Ovary (tissue), 7 donors: ENCODE measurements at regions not wholly inside any gene's neighbourhood (a gene's known extent, or its start where the extent isn't known, plus 50 kb on each side); places are given as distances from the start of the nearest gene placed in this dataset.

Source experiments
- DNase-seq, 5 donors: peaks; one replicate each; pipeline ENCODE4 v3.0.0-alpha.2; 2019 to 2020
- H3K27ac ChIP-seq, 2 donors: fragments of 200-600 bp; one replicate each; pipeline versions ENCODE4 v1.5.1 to v1.8.0; 2019 to 2022
- H3K27me3 ChIP-seq: fragments of 200-600 bp; one replicate; pipeline ENCODE4 v1.8.0; 2022
- H3K36me3 ChIP-seq: fragments of 200-600 bp; sonication (generic); one replicate; pipeline ENCODE4 v1.5.1; 2019
- H3K4me1 ChIP-seq: one replicate; pipeline ENCODE4 v1.8.1; 2013; ENCODE audit warnings: mild to moderate bottlenecking, moderate library complexity; ENCODE audit not compliant: insufficient read depth
- H3K4me3 ChIP-seq: fragments of 200-600 bp; sonication (generic); one replicate; pipeline ENCODE4 v1.5.1; 2017
- H3K9me3 ChIP-seq, 2 donors: fragments of 200-600 bp in 1 of 2; sonication (generic) in 1 of 2; one replicate each; pipeline versions ENCODE4 v1.5.1 to v1.8.1; 2013 to 2019; ENCODE audit warnings: mild to moderate bottlenecking in 1 of 2, moderate library complexity in 1 of 2
- EP300 ChIP-seq: sonication (generic); formaldehyde crosslinking; IDR thresholded peaks from one replicate; pipeline ENCODE4 v1.6.1; 2017; ENCODE audit warnings: antibody characterized with exemption
- POLR2A ChIP-seq: fragments of 450-650 bp; IDR thresholded peaks from one replicate; pipeline ENCODE4 v1.6.1; 2017; ENCODE audit warnings: antibody characterized with exemption, mild to moderate bottlenecking, moderate library complexity
- WGBS, 3 donors: extraction: QIAGEN DNeasy Blood & Tissue Kit in 1 of 3; methylation state at CpG; one replicate each; pipeline versions ENCODE4 v1.1.5 to v1.1.7; 2013 to 2017; 5-methylcytosine and 5-hydroxymethylcytosine counted together
- intact Hi-C, 4 donors: fragments of 100-400 bp; cut with DNase I; formaldehyde crosslinking; loops; one replicate each; pipeline versions ENCODE4 v1.11.0 to v1.15.1; 2022 to 2023
- TF ChIP-seq, protein P1 (sequence below), 3 donors: fragments of 450-650 bp in 2 of 3; fragments of 200-600 bp in 1 of 3; IDR thresholded peaks; one replicate each; pipeline versions ENCODE4 v1.5.1 to v1.8.0; 2016 to 2022; ENCODE audit warnings: antibody characterized with exemption in 3 of 3, mild to moderate bottlenecking in 1 of 3
- donor health status: DM: no; HTN: no; CAD: no; lungs with moderate emphysema.
- donor health status: DM: no; HTN: no; CAD: no.
- donor health status: Bipolar disorder and iron deficiency.
- donor health status: DM: no; HTN: no; CAD: no.
- donor health status: DM: yes; HTN: yes; CAD: no.

DNA sequence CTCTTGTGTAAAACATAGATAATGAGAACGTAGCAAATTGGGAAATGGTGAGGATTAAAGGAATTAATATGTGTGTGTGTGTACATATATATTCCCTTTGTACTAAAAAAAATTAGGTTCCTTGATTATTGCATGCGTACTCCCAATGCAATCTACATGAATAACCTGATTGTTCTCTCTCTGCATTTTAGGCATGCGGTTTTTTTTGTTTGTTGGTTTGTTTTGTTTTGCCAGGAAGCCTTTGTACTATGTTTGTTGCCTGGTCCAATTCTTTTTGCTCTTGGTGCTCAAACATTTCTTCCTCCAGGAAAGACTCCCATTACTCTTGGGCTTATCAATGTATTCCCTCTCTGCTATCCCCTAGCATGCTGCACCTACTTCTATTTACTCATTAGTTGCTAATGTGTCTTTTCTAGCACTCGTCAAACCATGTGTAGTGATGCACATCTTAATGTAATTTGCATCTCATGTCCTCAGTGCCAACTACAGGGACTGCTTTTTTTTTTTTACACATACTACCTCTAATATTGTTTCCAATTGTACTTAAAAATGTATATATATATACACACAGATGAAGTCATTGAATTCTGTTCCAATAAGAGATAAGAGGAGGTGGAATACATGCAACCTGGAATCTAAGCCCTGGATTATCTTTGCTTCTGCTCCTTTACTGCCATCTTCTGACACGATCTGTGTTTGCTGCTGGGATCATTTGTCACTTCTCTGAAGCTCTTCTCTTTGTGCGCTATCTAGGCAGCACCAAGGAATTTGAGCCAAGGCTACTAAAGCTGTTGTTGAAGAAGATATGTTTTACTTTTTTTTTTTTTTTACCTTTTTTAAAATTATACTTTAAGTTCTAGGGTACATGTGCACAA, 197.2 kb upstream of the ANO3 start:
- no peak overlapping the region for H3K27ac ChIP-seq
- H3K9me3 ChIP-seq, result no peaks in the 10 kb centered on the region
- no peaks in the 10 kb centered on the region for H3K4me1 ChIP-seq
- TF ChIP-seq POLR2A (no peak), EP300 (no peak)
- TF ChIP-seq, protein P1, sequence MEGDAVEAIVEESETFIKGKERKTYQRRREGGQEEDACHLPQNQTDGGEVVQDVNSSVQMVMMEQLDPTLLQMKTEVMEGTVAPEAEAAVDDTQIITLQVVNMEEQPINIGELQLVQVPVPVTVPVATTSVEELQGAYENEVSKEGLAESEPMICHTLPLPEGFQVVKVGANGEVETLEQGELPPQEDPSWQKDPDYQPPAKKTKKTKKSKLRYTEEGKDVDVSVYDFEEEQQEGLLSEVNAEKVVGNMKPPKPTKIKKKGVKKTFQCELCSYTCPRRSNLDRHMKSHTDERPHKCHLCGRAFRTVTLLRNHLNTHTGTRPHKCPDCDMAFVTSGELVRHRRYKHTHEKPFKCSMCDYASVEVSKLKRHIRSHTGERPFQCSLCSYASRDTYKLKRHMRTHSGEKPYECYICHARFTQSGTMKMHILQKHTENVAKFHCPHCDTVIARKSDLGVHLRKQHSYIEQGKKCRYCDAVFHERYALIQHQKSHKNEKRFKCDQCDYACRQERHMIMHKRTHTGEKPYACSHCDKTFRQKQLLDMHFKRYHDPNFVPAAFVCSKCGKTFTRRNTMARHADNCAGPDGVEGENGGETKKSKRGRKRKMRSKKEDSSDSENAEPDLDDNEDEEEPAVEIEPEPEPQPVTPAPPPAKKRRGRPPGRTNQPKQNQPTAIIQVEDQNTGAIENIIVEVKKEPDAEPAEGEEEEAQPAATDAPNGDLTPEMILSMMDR (IDR thresholded peaks at IDR 0.05), result no peak
- intact Hi-C loops, result no loop called here
- WGBS, 3 donors, result 72 to 77% (median 73%) methylated on average over 6 of the region's 6 CpGs
- H3K27me3 ChIP-seq, result no peaks in the 10 kb centered on the region
- H3K4me3 ChIP-seq, result no peak overlapping the region
- no peak for DNase-seq
- H3K36me3 ChIP-seq, result no peaks in the 10 kb centered on the region

DNA sequence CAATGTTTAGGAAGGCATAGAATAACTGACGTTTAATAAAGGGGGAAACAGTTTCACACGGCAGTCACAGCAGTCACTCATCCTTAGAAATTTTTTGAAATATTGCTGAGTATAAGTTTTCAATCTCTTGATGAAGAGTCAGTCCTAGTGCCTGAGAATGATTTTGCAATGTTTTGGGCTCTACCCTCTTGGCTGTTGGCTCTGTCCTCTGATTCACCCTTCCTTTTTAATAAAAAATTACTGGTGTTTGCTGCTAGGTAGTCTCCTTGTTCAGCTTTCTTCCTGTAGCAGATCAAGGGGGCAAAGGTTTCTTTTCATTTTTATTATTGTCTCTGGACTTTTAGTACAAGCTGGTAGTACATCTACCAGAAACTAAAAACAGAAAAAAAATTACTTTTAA, 194.3 kb upstream of the ANO3 start:
- DNase-seq, result no peak
- intact Hi-C loops, result no loop called here
- WGBS, 3 donors, result 89 to 95% (median 90%) methylated on average over 2 of the region's 2 CpGs
- Histone ChIP-seq H3K4me3 (no peak overlapping the region), H3K9me3 (no peaks in the 10 kb centered on the region), H3K36me3 (no peaks in the 10 kb centered on the region), H3K27ac (no peak overlapping the region), H3K27me3 (no peaks in the 10 kb centered on the region), H3K4me1 (no peaks in the 10 kb centered on the region)
- TF ChIP-seq POLR2A (no peak), EP300 (no peak)
- TF ChIP-seq, protein P1 (IDR thresholded peaks at IDR 0.05), result no peak

DNA sequence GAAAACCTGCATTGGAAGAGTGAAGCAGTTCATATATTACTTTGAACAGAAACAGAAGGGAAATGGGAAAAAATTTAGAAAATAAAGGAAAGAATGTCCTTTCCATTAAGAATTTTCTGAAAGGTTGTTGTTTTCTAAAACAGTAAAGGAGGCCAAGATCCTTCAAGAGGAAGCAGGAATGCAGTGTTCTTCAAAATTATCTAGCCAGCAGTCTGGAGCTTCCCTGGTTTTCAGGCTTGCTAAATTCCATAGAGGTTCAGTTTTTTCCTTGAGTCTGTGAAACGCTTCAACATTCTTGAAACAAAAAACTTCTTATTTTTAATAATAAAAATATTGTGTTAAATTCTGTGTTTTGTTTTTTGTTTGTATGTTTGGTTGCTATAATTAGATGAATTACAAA, 189.0 kb upstream of the ANO3 start:
- intact Hi-C loops, result no loop called here
- H3K4me3 ChIP-seq, result no peak overlapping the region
- no peak overlapping the region for H3K27ac ChIP-seq
- H3K9me3 ChIP-seq, result no peaks in the 10 kb centered on the region
- H3K4me1 ChIP-seq, result no peaks in the 10 kb centered on the region
- H3K36me3 ChIP-seq, result no peaks in the 10 kb centered on the region
- no peaks in the 10 kb centered on the region for H3K27me3 ChIP-seq
- no peak for DNase-seq
- WGBS, 3 donors, result 8 to 11% (median 11%) methylated on average over 1 of the region's 1 CpG
- TF ChIP-seq, protein P1 (IDR thresholded peaks at IDR 0.05), result no peak

DNA sequence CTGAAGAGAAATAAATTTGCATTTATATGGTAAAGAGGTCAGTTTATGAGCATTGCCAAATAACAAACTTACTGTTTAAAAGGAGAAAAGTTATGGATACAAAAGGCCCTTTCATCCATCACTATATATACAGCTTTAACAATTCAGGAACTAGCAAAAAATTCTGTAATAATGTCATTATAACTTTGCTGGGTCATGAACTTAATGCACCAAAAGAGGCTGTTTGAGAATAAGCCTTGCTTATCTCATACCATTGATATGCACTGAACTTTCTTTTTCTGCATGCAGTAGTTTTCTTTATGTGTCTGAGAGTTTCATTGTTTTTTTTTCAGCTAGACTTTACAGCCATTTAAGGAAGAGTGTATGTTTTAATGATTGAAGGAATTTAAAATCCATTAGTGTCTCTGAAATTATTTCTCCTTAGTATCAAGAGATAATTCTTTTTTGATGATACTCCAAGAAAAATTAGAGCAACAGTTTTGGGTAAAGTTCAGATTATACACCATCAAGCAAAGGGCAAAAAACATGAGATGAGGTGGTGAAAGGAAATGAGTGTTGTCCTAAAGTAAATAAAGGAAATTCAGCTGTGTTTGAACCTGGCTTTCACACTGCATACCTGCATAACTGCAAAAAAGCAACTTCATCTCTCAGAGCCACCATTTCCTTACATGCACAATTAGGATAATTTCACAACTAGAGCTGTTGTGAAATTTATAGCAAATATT, 188.2 kb upstream of the ANO3 start:
- no peak overlapping the region for H3K27ac ChIP-seq
- H3K4me1 ChIP-seq, result no peaks in the 10 kb centered on the region
- TF ChIP-seq POLR2A, result no peak
- no peak for DNase-seq
- H3K36me3 ChIP-seq, result no peaks in the 10 kb centered on the region
- no peak overlapping the region for H3K4me3 ChIP-seq
- intact Hi-C loops, result no loop called here
- no peaks in the 10 kb centered on the region for H3K27me3 ChIP-seq
- no peaks in the 10 kb centered on the region for H3K9me3 ChIP-seq

DNA sequence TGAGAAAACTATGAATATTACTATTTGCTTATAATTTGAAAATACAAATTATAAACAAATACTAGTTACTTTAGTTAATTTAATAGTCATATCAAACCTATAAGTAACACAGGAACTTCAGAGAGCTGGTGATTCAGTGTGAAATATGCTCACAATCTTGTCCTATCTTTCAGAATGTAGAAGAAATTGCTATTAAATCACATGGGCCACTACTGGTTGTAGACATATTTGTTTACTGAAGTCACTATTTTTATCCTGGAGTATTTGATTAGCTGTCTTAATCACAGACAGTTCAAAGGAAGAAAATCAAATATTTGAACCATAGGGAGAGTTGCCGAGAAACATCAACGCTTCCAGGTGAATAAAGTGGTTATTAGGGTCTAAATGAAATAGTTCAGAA, 187.6 kb upstream of the ANO3 start:
- Histone ChIP-seq H3K36me3 (no peaks in the 10 kb centered on the region), H3K4me3 (no peak overlapping the region), H3K9me3 (no peaks in the 10 kb centered on the region), H3K27me3 (no peaks in the 10 kb centered on the region), H3K4me1 (no peaks in the 10 kb centered on the region), H3K27ac (no peak overlapping the region)
- TF ChIP-seq EP300 (no peak), POLR2A (no peak)
- TF ChIP-seq, protein P1 (IDR thresholded peaks at IDR 0.05), result no peak
- intact Hi-C loops, result no loop called here
- WGBS, 3 donors, result 40 to 96% (median 43%) methylated on average over 2 of the region's 2 CpGs
- no peak for DNase-seq
